GM23338 (cell line): ENCODE measurements at regions not wholly inside any gene's neighbourhood (a gene's known extent, or its start where the extent isn't known, plus 50 kb on each side); places are given as distances from the start of the nearest gene placed in this dataset.

Experiments used
- ATAC-seq: fragments of 200-7000 bp; cut with Tn5 transposase; 3 replicates; pipeline ENCODE4 v1.9.1; 2020
- DNase-seq: peaks from one replicate; pipeline ENCODE4 v3.0.0-alpha.2; 2015; ENCODE audit warnings: low spot score
- H2AFZ ChIP-seq: fragments of 200-600 bp; sonication (generic); 2 replicates; pipeline ENCODE4 v1.8.0; 2016; ENCODE audit warnings: antibody characterized with exemption, mild to moderate bottlenecking, moderate library complexity
- H3F3A ChIP-seq: fragments of 200-600 bp; sonication (generic); replicated peaks from 2 replicates; pipeline ENCODE4 v1.8.0; 2017; ENCODE audit warnings: antibody characterized with exemption, mixed run types, low read depth
- H3K27ac ChIP-seq: fragments of 200-600 bp; sonication (generic); 2 replicates; pipeline ENCODE4 v1.6.1; 2016; ENCODE audit warnings: low read depth
- H3K27me3 ChIP-seq: fragments of 200-600 bp; sonication (generic); 2 replicates; pipeline ENCODE4 v1.8.0; 2016; ENCODE audit warnings: mild to moderate bottlenecking, mixed run types, moderate library complexity; ENCODE audit not compliant: insufficient read depth
- H3K36me3 ChIP-seq: fragments of 200-600 bp; sonication (generic); 2 replicates; pipeline ENCODE4 v1.8.0; 2016; ENCODE audit warnings: mild to moderate bottlenecking; ENCODE audit not compliant: insufficient read depth
- H3K4me1 ChIP-seq: fragments of 200-600 bp; sonication (generic); 2 replicates; pipeline ENCODE4 v1.8.0; 2016; ENCODE audit warnings: mild to moderate bottlenecking, moderate library complexity; ENCODE audit not compliant: insufficient read depth
- H3K4me2 ChIP-seq: fragments of 200-600 bp; sonication (generic); 2 replicates; pipeline ENCODE4 v1.7.1; 2017; ENCODE audit warnings: mixed run types
- H3K4me3 ChIP-seq: fragments of 200-600 bp; sonication (generic); 2 replicates; pipeline ENCODE4 v1.6.1; 2016; ENCODE audit warnings: mixed run types
- H3K79me2 ChIP-seq: fragments of 200-600 bp; sonication (generic); replicated peaks from 2 replicates; pipeline ENCODE4 v1.8.0; 2017; ENCODE audit warnings: mild to moderate bottlenecking; ENCODE audit not compliant: insufficient read depth
- H3K9me2 ChIP-seq: fragments of 200-600 bp; sonication (generic); 2 replicates; pipeline ENCODE4 v1.8.0; 2017; ENCODE audit not compliant: insufficient read depth
- H4K20me1 ChIP-seq: fragments of 200-600 bp; sonication (generic); replicated peaks from 2 replicates; pipeline ENCODE4 v1.8.0; 2017; ENCODE audit warnings: mild to moderate bottlenecking; ENCODE audit not compliant: insufficient read depth
- H3K27ac Mint-ChIP-seq: 2 replicates; pipeline ENCODE4 v1.8.0; 2020; ENCODE audit warnings: inconsistent platforms, mild to moderate bottlenecking, moderate library complexity, mixed read lengths
- H3K27me3 Mint-ChIP-seq: 3 replicates; pipeline ENCODE4 v1.8.0; 2022; ENCODE audit warnings: low read depth, mild to moderate bottlenecking, moderate library complexity, mixed read lengths, inconsistent platforms; ENCODE audit not compliant: insufficient read depth, poor library complexity
- H3K36me3 Mint-ChIP-seq: 3 replicates; pipeline ENCODE4 v1.8.0; 2021; ENCODE audit warnings: low read depth, mild to moderate bottlenecking, inconsistent platforms, moderate library complexity, mixed read lengths
- H3K4me1 Mint-ChIP-seq: 3 replicates; pipeline ENCODE4 v1.8.0; 2020; ENCODE audit warnings: mild to moderate bottlenecking, inconsistent platforms, mixed read lengths
- H3K4me3 Mint-ChIP-seq: 3 replicates; pipeline ENCODE4 v1.8.0; 2021; ENCODE audit warnings: moderate library complexity, mild to moderate bottlenecking, inconsistent platforms, mixed read lengths
- H3K9me3 Mint-ChIP-seq: 3 replicates; pipeline ENCODE4 v1.8.0; 2020; ENCODE audit warnings: moderate library complexity, mild to moderate bottlenecking, inconsistent platforms, mixed read lengths
- CREB1 ChIP-seq: fragments of 250-450 bp; sonication (Bioruptor Pico); IDR thresholded peaks from 2 replicates; pipeline ENCODE4 v1.5.0; 2020; ENCODE audit warnings: low read depth, mild to moderate bottlenecking, moderate library complexity
- CTCF ChIP-seq, 2 experiments: fragments of 200-600 bp in 1 of 2; sonication (generic) in 1 of 2; conservative IDR thresholded peaks; 2 replicates each; pipeline versions ENCODE4 v1.5.1 to v1.6.1; 2016 to 2017; ENCODE audit warnings: antibody characterized with exemption in 2 of 2, low read depth in 2 of 2, mild to moderate bottlenecking in 2 of 2, moderate library complexity in 1 of 2
- EZH2phosphoT487 ChIP-seq: fragments of 200-600 bp; sonication (generic); IDR thresholded peaks from one replicate; pipeline ENCODE4 v1.8.1; 2018; ENCODE audit warnings: antibody characterized with exemption; ENCODE audit not compliant: unreplicated experiment
- JUNB ChIP-seq: IDR thresholded peaks from one replicate; pipeline ENCODE4 v1.6.1; 2016; ENCODE audit warnings: antibody characterized with exemption; ENCODE audit not compliant: unreplicated experiment
- REST ChIP-seq: IDR thresholded peaks from one replicate; pipeline ENCODE4 v1.6.1; 2018; ENCODE audit warnings: antibody characterized with exemption; ENCODE audit not compliant: unreplicated experiment
- STAT1 ChIP-seq: IDR thresholded peaks from one replicate; pipeline ENCODE4 v1.6.1; 2016; ENCODE audit warnings: antibody characterized with exemption; ENCODE audit not compliant: unreplicated experiment
- ZNF114 ChIP-seq: fragments of 250-450 bp; sonication (Bioruptor Pico); IDR thresholded peaks from 2 replicates; pipeline ENCODE4 v1.5.0; 2020; ENCODE audit warnings: mild to moderate bottlenecking, moderate library complexity
- ZNF331 ChIP-seq: fragments of 250-450 bp; sonication (Bioruptor Pico); IDR thresholded peaks from 2 replicates; pipeline ENCODE4 v1.5.0; 2020; ENCODE audit warnings: low read depth, mild to moderate bottlenecking, moderate library complexity
- ZNF462 ChIP-seq: fragments of 250-450 bp; sonication (Bioruptor Pico); IDR thresholded peaks from 2 replicates; pipeline ENCODE4 v1.5.0; 2020; ENCODE audit warnings: mild to moderate bottlenecking, moderate library complexity

- DNase-seq (no peak), ATAC-seq (no peak)
- TF ChIP-seq STAT1 (no peak), REST (no peak), CTCF (conservative IDR thresholded peaks at IDR 0.05; ENCODE audit: low read depth in 2 of 2) (no peak), JUNB (no peak)
- Histone ChIP-seq H3K4me1 (no peaks in the 10 kb centered on the region), H3F3A (no peaks in the 10 kb centered on the region), H3K9me2 (no peaks in the 10 kb centered on the region), H4K20me1 (no peaks in the 10 kb centered on the region), H2AFZ (no peak overlapping the region), H3K79me2 (no peaks in the 10 kb centered on the region), H3K4me3 (no peak overlapping the region), H3K4me2 (no peak overlapping the region), H3K27me3 (no peaks in the 10 kb centered on the region), H3K27ac (no peak overlapping the region), H3K36me3 (no peaks in the 10 kb centered on the region)
- Mint-ChIP-seq H3K4me3 (no peak overlapping the region), H3K36me3 (no peaks in the 10 kb centered on the region), H3K27ac (no peak overlapping the region), H3K27me3 (no peaks in the 10 kb centered on the region), H3K9me3 (no peaks in the 10 kb centered on the region), H3K4me1 (no peaks in the 10 kb centered on the region)
These were observed 61.7 kb upstream of the TES start for GRCh38 chr7:116148626-116149025.

GRCh38 chr7:116150588-116150987 is 59.8 kb upstream of the TES start:
- peaks cover 4% of the 10 kb centered on the region; the same call in 1 of the 2 replicates for H3K4me1 ChIP-seq
- no peaks in the 10 kb centered on the region for H3K79me2 ChIP-seq
- Mint-ChIP-seq H3K27me3 (no peaks in the 10 kb centered on the region), H3K27ac (no peak overlapping the region), H3K4me3 (no peak overlapping the region), H3K4me1 (peaks cover 4% of the 10 kb centered on the region; the same call in 2 of the 3 replicates), H3K36me3 (no peaks in the 10 kb centered on the region), H3K9me3 (no peaks in the 10 kb centered on the region)
- H3K9me2 ChIP-seq, result no peaks in the 10 kb centered on the region
- no peak overlapping the region for H3K4me3 ChIP-seq
- no peaks in the 10 kb centered on the region for H3K36me3 ChIP-seq
- H3K27me3 ChIP-seq, result no peaks in the 10 kb centered on the region
- no peak overlapping the region for H3K4me2 ChIP-seq
- no peak for DNase-seq
- no peaks in the 10 kb centered on the region for H4K20me1 ChIP-seq
- no peaks in the 10 kb centered on the region for H3F3A ChIP-seq
- no peak overlapping the region for H2AFZ ChIP-seq
- no peak overlapping the region for H3K27ac ChIP-seq
- ATAC-seq, result no peak
- TF ChIP-seq CREB1 (CRISPR knock-in tag) (no peak), ZNF331 (CRISPR knock-in tag) (no peak), JUNB (no peak), EZH2phosphoT487 (no peak), ZNF114 (no peak), ZNF462 (CRISPR knock-in tag) (no peak)
